22Rv1 (cell line): ENCODE measurements at regions not wholly inside any gene's neighbourhood (a gene's known extent, or its start where the extent isn't known, plus 50 kb on each side); places are given as distances from the start of the nearest gene placed in this dataset.

ENCODE experiments used
- CTCF ChIP-seq: fragments of 450-650 bp; IDR thresholded peaks from 2 replicates; pipeline ENCODE4 v1.5.1; 2017; ENCODE audit warnings: mild to moderate bottlenecking
- ZFX ChIP-seq: fragments of 450-650 bp; IDR thresholded peaks from 2 replicates; pipeline ENCODE4 v1.6.1; 2017; ENCODE audit warnings: antibody characterized with exemption, borderline replicate concordance

GRCh38 chr6:93970684-93971083, 551.3 kb upstream of the EPHA7 start:
- no peak for TF ChIP-seq CTCF
- no peak for TF ChIP-seq ZFX
